K562 (cell line): ENCODE measurements at regions not wholly inside any gene's neighbourhood (a gene's known extent, or its start where the extent isn't known, plus 50 kb on each side); places are given as distances from the start of the nearest gene placed in this dataset.

Experiments used
- CHD2 ChIP-seq: IDR thresholded peaks from 2 replicates; pipeline ENCODE4 v1.6.1; 2011; ENCODE audit warnings: low read depth, low read length
- CREB1 ChIP-seq, 2 experiments: sonication (generic) in 1 of 2; formaldehyde crosslinking in 1 of 2; IDR thresholded peaks; 2 replicates each; pipeline versions ENCODE4 v1.6.1 to v1.8.0; 2012 to 2022; ENCODE audit warnings: inconsistent platforms in 1 of 2, mild to moderate bottlenecking in 1 of 2, missing genetic modification reagents in 1 of 2, moderate library complexity in 1 of 2
- CTCF ChIP-seq, 3 experiments: IDR thresholded peaks in 2 of 3; conservative IDR thresholded peaks in 1 of 3; 2 replicates each; pipeline ENCODE4 v1.5.1; 2011 to 2012; ENCODE audit warnings: low read length in 3 of 3, mild to moderate bottlenecking in 3 of 3, control low read depth in 2 of 3, improper control_type of control experiment in 1 of 3, inconsistent platforms in 1 of 3, low read depth in 1 of 3, mixed read lengths in 1 of 3, moderate library complexity in 1 of 3; ENCODE audit not compliant: insufficient read depth in 2 of 3
- HDGF ChIP-seq: fragments of 450-650 bp; IDR thresholded peaks from 2 replicates; pipeline ENCODE4 v1.6.1; 2016
- KLF16 ChIP-seq: IDR thresholded peaks from 2 replicates; pipeline ENCODE4 v1.6.1; 2016; ENCODE audit warnings: antibody characterized with exemption
- NFRKB ChIP-seq: fragments of 450-650 bp; IDR thresholded peaks from 2 replicates; pipeline ENCODE4 v1.6.1; 2016; ENCODE audit warnings: low read depth
- TF ChIP-seq, protein P1 (sequence below): sonication (generic); formaldehyde crosslinking; IDR thresholded peaks from 2 replicates; pipeline ENCODE4 v1.8.0; 2022; ENCODE audit warnings: missing genetic modification reagents, mild to moderate bottlenecking, borderline replicate concordance

DNA sequence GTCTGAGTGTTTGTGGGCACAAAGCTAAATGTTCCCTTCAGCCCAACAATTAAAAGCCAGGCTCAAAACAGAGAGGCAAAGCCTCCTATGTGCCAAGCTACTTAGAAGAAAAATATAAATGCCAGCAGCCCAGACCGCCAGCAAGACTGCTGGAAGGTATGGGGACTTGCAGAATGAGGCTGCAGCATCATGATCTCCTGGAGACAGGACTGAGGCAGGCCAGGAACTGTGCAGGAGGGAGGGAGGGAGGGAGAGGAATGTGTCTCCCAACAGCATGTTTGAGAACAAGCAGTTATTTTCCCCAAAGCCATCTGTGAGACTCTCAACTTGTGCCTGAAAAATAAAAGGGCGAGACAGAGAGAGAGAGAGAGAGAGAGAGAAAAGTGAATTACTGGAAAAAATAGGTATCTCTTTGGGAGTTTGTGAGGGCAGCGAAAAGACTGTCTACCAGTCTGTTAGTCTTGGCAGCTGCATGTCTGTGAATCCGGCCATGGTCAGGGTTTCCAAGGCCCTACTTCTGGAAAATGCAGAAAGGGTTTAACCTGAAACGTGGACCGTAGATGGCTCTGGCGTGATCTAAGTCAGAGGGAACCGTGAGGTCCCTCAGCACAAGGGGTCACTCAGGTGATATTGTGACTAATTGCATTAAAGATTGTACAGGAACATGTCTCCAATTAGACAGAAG lies 139.7 kb upstream of the COL8A1 start:
- TF ChIP-seq CTCF (IDR thresholded peaks at IDR 0.05 in 2 of 3, conservative IDR thresholded peaks at IDR 0.05 in 1 of 3; ENCODE audit: insufficient read depth in 2 of 3, low read depth in 1 of 3, low read length in 3 of 3) (no peak), CREB1 (IDR thresholded peaks at IDR 0.05) (no peak), CREB1 (CRISPR knock-in tag; IDR thresholded peaks at IDR 0.05) (no peak), HDGF (no peak), CHD2 (no peak), KLF16 (no peak), NFRKB (no peak)
- TF ChIP-seq, protein P1, sequence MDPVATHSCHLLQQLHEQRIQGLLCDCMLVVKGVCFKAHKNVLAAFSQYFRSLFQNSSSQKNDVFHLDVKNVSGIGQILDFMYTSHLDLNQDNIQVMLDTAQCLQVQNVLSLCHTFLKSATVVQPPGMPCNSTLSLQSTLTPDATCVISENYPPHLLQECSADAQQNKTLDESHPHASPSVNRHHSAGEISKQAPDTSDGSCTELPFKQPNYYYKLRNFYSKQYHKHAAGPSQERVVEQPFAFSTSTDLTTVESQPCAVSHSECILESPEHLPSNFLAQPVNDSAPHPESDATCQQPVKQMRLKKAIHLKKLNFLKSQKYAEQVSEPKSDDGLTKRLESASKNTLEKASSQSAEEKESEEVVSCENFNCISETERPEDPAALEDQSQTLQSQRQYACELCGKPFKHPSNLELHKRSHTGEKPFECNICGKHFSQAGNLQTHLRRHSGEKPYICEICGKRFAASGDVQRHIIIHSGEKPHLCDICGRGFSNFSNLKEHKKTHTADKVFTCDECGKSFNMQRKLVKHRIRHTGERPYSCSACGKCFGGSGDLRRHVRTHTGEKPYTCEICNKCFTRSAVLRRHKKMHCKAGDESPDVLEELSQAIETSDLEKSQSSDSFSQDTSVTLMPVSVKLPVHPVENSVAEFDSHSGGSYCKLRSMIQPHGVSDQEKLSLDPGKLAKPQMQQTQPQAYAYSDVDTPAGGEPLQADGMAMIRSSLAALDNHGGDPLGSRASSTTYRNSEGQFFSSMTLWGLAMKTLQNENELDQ (CRISPR knock-in tag), result no peak
